ENCODE measurements at regions not wholly inside any gene's neighbourhood (a gene's known extent, or its start where the extent isn't known, plus 50 kb on each side); places are given as distances from the start of the nearest gene placed in this dataset.
"Not testable (repeated sequence)": the region's sequence is repeated elsewhere in the genome, so short reads cannot be mapped to it uniquely, and the experiment has no call there.

- Histone ChIP-seq H3K27ac (ENCODE audit: low read depth, low read length) (no peak overlapping the region), H2AFZ (ENCODE audit: low read length, unreplicated experiment) (no peak overlapping the region), H3K27me3 (ENCODE audit: insufficient read depth, low read length) (no peaks in the 10 kb centered on the region), H3K79me2 (ENCODE audit: control insufficient read depth, insufficient read depth, low read length, unreplicated experiment) (no peaks in the 10 kb centered on the region), H3K4me1 (ENCODE audit: control insufficient read depth, insufficient read depth, low read length, unreplicated experiment) (no peaks in the 10 kb centered on the region), H3K4me3 (ENCODE audit: low read depth, low read length) (no peak overlapping the region), H3K36me3 (ENCODE audit: insufficient read depth, low read length) (no peaks in the 10 kb centered on the region)
Measured at GRCh38 chr18:77346208-77346810, 96.7 kb downstream of the GALR1 start.

GRCh38 chr18:77353349-77353748 lies 103.7 kb downstream of the GALR1 start:
- H3K79me2 ChIP-seq (ENCODE audit: control insufficient read depth, insufficient read depth, low read length, unreplicated experiment); H3K27me3 ChIP-seq (ENCODE audit: insufficient read depth, low read length); H3K27ac ChIP-seq (ENCODE audit: low read depth, low read length); H3K36me3 ChIP-seq (ENCODE audit: insufficient read depth, low read length); H2AFZ ChIP-seq (ENCODE audit: low read length, unreplicated experiment); H3K4me3 ChIP-seq (ENCODE audit: low read depth, low read length); H3K4me1 ChIP-seq (ENCODE audit: control insufficient read depth, insufficient read depth, low read length, unreplicated experiment): not testable (repeated sequence)

GRCh38 chr18:77359561-77360314 lies 110.1 kb downstream of the GALR1 start:
- no peaks in the 10 kb centered on the region for H3K4me1 ChIP-seq (ENCODE audit: control insufficient read depth, insufficient read depth, low read length, unreplicated experiment)
- H3K79me2 ChIP-seq (ENCODE audit: control insufficient read depth, insufficient read depth, low read length, unreplicated experiment), result no peaks in the 10 kb centered on the region
- no peaks in the 10 kb centered on the region for H3K27me3 ChIP-seq (ENCODE audit: insufficient read depth, low read length)
- H2AFZ ChIP-seq (ENCODE audit: low read length, unreplicated experiment), result no peak overlapping the region
- no peak overlapping the region for H3K27ac ChIP-seq (ENCODE audit: low read depth, low read length)
- no peaks in the 10 kb centered on the region for H3K36me3 ChIP-seq (ENCODE audit: insufficient read depth, low read length)
- H3K4me3 ChIP-seq (ENCODE audit: low read depth, low read length), result no peak overlapping the region

- Histone ChIP-seq H3K4me3 (ENCODE audit: low read depth, low read length) (no peak overlapping the region), H3K27me3 (ENCODE audit: insufficient read depth, low read length) (0 out of 2 replicates have a peak, but pooled peaks cover 3% of the 10 kb centered on the region), H3K27ac (ENCODE audit: low read depth, low read length) (no peak overlapping the region), H2AFZ (ENCODE audit: low read length, unreplicated experiment) (no peak overlapping the region), H3K79me2 (ENCODE audit: control insufficient read depth, insufficient read depth, low read length, unreplicated experiment) (no peaks in the 10 kb centered on the region), H3K4me1 (ENCODE audit: control insufficient read depth, insufficient read depth, low read length, unreplicated experiment) (no peaks in the 10 kb centered on the region), H3K36me3 (ENCODE audit: insufficient read depth, low read length) (no peaks in the 10 kb centered on the region)
Measured at GRCh38 chr18:77360315-77361190, 110.9 kb downstream of the GALR1 start.

- Histone ChIP-seq H3K4me1 (ENCODE audit: control insufficient read depth, insufficient read depth, low read length, unreplicated experiment) (no peaks in the 10 kb centered on the region), H3K4me3 (ENCODE audit: low read depth, low read length) (no peak overlapping the region), H3K79me2 (ENCODE audit: control insufficient read depth, insufficient read depth, low read length, unreplicated experiment) (no peaks in the 10 kb centered on the region), H3K36me3 (ENCODE audit: insufficient read depth, low read length) (no peaks in the 10 kb centered on the region), H3K27me3 (ENCODE audit: insufficient read depth, low read length) (0 out of 2 replicates have a peak, but pooled peaks cover 11% of the 10 kb centered on the region), H2AFZ (ENCODE audit: low read length, unreplicated experiment) (no peak overlapping the region), H3K27ac (ENCODE audit: low read depth, low read length) (no peak overlapping the region)
Measured at GRCh38 chr18:77361382-77361781, 111.7 kb downstream of the GALR1 start.

GRCh38 chr18:77365667-77366066 lies 116.0 kb downstream of the GALR1 start:
- H3K27me3 ChIP-seq (ENCODE audit: insufficient read depth, low read length), result peaks cover 15% of the 10 kb centered on the region; the same call in 1 of the 2 replicates
- no peak overlapping the region for H3K4me3 ChIP-seq (ENCODE audit: low read depth, low read length)
- no peaks in the 10 kb centered on the region for H3K36me3 ChIP-seq (ENCODE audit: insufficient read depth, low read length)
- H2AFZ ChIP-seq (ENCODE audit: low read length, unreplicated experiment), result no peak overlapping the region
- no peak overlapping the region for H3K27ac ChIP-seq (ENCODE audit: low read depth, low read length)
- no peaks in the 10 kb centered on the region for H3K79me2 ChIP-seq (ENCODE audit: control insufficient read depth, insufficient read depth, low read length, unreplicated experiment)
- H3K4me1 ChIP-seq (ENCODE audit: control insufficient read depth, insufficient read depth, low read length, unreplicated experiment), result no peaks in the 10 kb centered on the region

- no peak overlapping the region for H2AFZ ChIP-seq (ENCODE audit: low read length, unreplicated experiment)
- H3K79me2 ChIP-seq (ENCODE audit: control insufficient read depth, insufficient read depth, low read length, unreplicated experiment), result no peaks in the 10 kb centered on the region
- no peak overlapping the region for H3K4me3 ChIP-seq (ENCODE audit: low read depth, low read length)
- H3K27me3 ChIP-seq (ENCODE audit: insufficient read depth, low read length), result peaks cover 15% of the 10 kb centered on the region; the same call in 1 of the 2 replicates
- H3K27ac ChIP-seq (ENCODE audit: low read depth, low read length), result no peak overlapping the region
- H3K36me3 ChIP-seq (ENCODE audit: insufficient read depth, low read length), result no peaks in the 10 kb centered on the region
- no peaks in the 10 kb centered on the region for H3K4me1 ChIP-seq (ENCODE audit: control insufficient read depth, insufficient read depth, low read length, unreplicated experiment)
Measured at GRCh38 chr18:77366067-77366719, 116.5 kb downstream of the GALR1 start.

GRCh38 chr18:77366720-77367641 lies 117.3 kb downstream of the GALR1 start:
- H3K4me3 ChIP-seq (ENCODE audit: low read depth, low read length), result peak overlapping the region; percentile 15
- no peaks in the 10 kb centered on the region for H3K4me1 ChIP-seq (ENCODE audit: control insufficient read depth, insufficient read depth, low read length, unreplicated experiment)
- no peaks in the 10 kb centered on the region for H3K36me3 ChIP-seq (ENCODE audit: insufficient read depth, low read length)
- no peak overlapping the region for H3K27ac ChIP-seq (ENCODE audit: low read depth, low read length)
- H3K79me2 ChIP-seq (ENCODE audit: control insufficient read depth, insufficient read depth, low read length, unreplicated experiment), result no peaks in the 10 kb centered on the region
- no peak overlapping the region for H2AFZ ChIP-seq (ENCODE audit: low read length, unreplicated experiment)
- peaks cover 15% of the 10 kb centered on the region; the same call in 1 of the 2 replicates for H3K27me3 ChIP-seq (ENCODE audit: insufficient read depth, low read length)

- Histone ChIP-seq H3K27me3 (ENCODE audit: insufficient read depth, low read length) (peaks cover 15% of the 10 kb centered on the region; the same call in 1 of the 2 replicates), H3K4me3 (ENCODE audit: low read depth, low read length) (no peak overlapping the region), H3K27ac (ENCODE audit: low read depth, low read length) (no peak overlapping the region), H3K79me2 (ENCODE audit: control insufficient read depth, insufficient read depth, low read length, unreplicated experiment) (no peaks in the 10 kb centered on the region), H2AFZ (ENCODE audit: low read length, unreplicated experiment) (no peak overlapping the region), H3K36me3 (ENCODE audit: insufficient read depth, low read length) (no peaks in the 10 kb centered on the region), H3K4me1 (ENCODE audit: control insufficient read depth, insufficient read depth, low read length, unreplicated experiment) (no peaks in the 10 kb centered on the region)
Measured at GRCh38 chr18:77369644-77370043, 120.0 kb downstream of the GALR1 start.
